Ovary (tissue), 3 donors: ENCODE measurements at regions not wholly inside any gene's neighbourhood (a gene's known extent, or its start where the extent isn't known, plus 50 kb on each side); places are given as distances from the start of the nearest gene placed in this dataset.

Experiments used
- CTCF ChIP-seq, 3 donors: fragments of 450-650 bp in 2 of 3; fragments of 200-600 bp in 1 of 3; IDR thresholded peaks; one replicate each; pipeline versions ENCODE4 v1.5.1 to v1.8.0; 2016 to 2022; ENCODE audit warnings: antibody characterized with exemption in 3 of 3, mild to moderate bottlenecking in 1 of 3
- POLR2A ChIP-seq: fragments of 450-650 bp; IDR thresholded peaks from one replicate; pipeline ENCODE4 v1.6.1; 2017; ENCODE audit warnings: antibody characterized with exemption, mild to moderate bottlenecking, moderate library complexity
- donor health status: DM: no; HTN: no; CAD: no.

- TF ChIP-seq CTCF (IDR thresholded peaks at IDR 0.05) (no peak), POLR2A (no peak)
Observed at GRCh38 chr1:10936998-10937901, 75.2 kb upstream of the TARDBP start.
